IMR-90 (cell line): ENCODE measurements at regions not wholly inside any gene's neighbourhood (a gene's known extent, or its start where the extent isn't known, plus 50 kb on each side); places are given as distances from the start of the nearest gene placed in this dataset.

ENCODE experiments used
- CEBPB ChIP-seq: IDR thresholded peaks from 2 replicates; pipeline ENCODE4 v1.6.1; 2012; ENCODE audit warnings: low read depth, low read length, improper control_type of control experiment
- CTCF ChIP-seq: conservative IDR thresholded peaks from 2 replicates; pipeline ENCODE4 v1.5.1; 2012; ENCODE audit warnings: mild to moderate bottlenecking, low read depth, low read length, improper control_type of control experiment
- MAFK ChIP-seq: IDR thresholded peaks from 2 replicates; pipeline ENCODE4 v1.6.1; 2012; ENCODE audit warnings: low read depth, low read length, improper control_type of control experiment
- MAZ ChIP-seq: IDR thresholded peaks from 2 replicates; pipeline ENCODE4 v1.6.1; 2012; ENCODE audit warnings: low read depth, mild to moderate bottlenecking, low read length, improper control_type of control experiment, moderate library complexity, borderline replicate concordance
- MXI1 ChIP-seq: IDR thresholded peaks from 2 replicates; pipeline ENCODE4 v1.6.1; 2012; ENCODE audit warnings: low read depth, mild to moderate bottlenecking, low read length, moderate library complexity, borderline replicate concordance
- POLR2A ChIP-seq: IDR thresholded peaks from 2 replicates; pipeline ENCODE4 v1.6.1; 2012; ENCODE audit warnings: mild to moderate bottlenecking, low read depth, low read length
- RAD21 ChIP-seq: IDR thresholded peaks from 2 replicates; pipeline ENCODE4 v1.6.1; 2012; ENCODE audit warnings: low read length, improper control_type of control experiment
- RFX5 ChIP-seq: IDR thresholded peaks from 2 replicates; pipeline ENCODE4 v1.8.0; 2012; ENCODE audit warnings: low read depth, mild to moderate bottlenecking, low read length, moderate library complexity
- USF2 ChIP-seq: fragments of 150-350 bp; IDR thresholded peaks from 2 replicates; pipeline ENCODE4 v1.6.1; 2017; ENCODE audit warnings: mild to moderate bottlenecking, antibody characterized with exemption, low read length, low read depth

GRCh38 chr4:184953971-184954370 lies 64.3 kb upstream of the HELT start:
- TF ChIP-seq POLR2A (no peak), MXI1 (no peak), CTCF (no peak), MAZ (no peak), RAD21 (no peak), RFX5 (no peak), USF2 (no peak), CEBPB (no peak), MAFK (no peak)
